ENCODE measurements at regions not wholly inside any gene's neighbourhood (a gene's known extent, or its start where the extent isn't known, plus 50 kb on each side); places are given as distances from the start of the nearest gene placed in this dataset.

DNA sequence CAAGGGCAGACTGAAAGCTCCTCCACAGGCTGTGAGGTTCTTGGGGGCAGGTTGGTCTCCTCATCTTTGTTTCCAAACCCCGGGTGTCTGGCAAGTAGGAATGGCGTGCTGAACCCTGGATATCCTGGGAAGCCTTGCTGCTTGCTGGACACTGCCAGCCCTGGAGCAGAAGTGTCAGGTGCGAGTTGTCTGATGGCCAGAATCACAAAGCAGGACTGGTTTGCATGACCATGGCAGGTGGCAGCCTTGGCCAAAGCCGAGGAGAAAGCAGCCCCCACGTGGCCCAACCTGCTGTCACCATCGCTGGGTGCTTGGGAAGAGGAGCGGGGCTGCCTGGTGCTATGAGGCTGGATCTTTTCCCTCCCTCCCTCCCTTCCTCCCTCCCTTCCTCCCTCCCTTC lies 309.5 kb upstream of the HS6ST1 start:
- Histone ChIP-seq H3K9me3 (ENCODE audit: control insufficient read depth, low read length) (no peaks in the 10 kb centered on the region), H3K27ac (ENCODE audit: insufficient read depth, low read length, poor library complexity, severe bottlenecking) (no peak overlapping the region), H3K27me3 (replicated peaks; ENCODE audit: control insufficient read depth, insufficient read depth, low read length, poor library complexity, severe bottlenecking) (no peaks in the 10 kb centered on the region), H3K4me3 (ENCODE audit: insufficient read depth, low read depth, low read length, poor library complexity, severe bottlenecking) (no peak overlapping the region), H3K4me1 (ENCODE audit: control insufficient read depth, insufficient read depth, low read length, poor library complexity, severe bottlenecking) (no peaks in the 10 kb centered on the region), H3K36me3 (ENCODE audit: control insufficient read depth, insufficient read depth, low read length) (no peaks in the 10 kb centered on the region)
- no peak for DNase-seq

GRCh38 chr2:128628996-128629395 lies 310.3 kb upstream of the HS6ST1 start:
- no peak for DNase-seq
- Histone ChIP-seq H3K27me3 (replicated peaks; ENCODE audit: control insufficient read depth, insufficient read depth, low read length, poor library complexity, severe bottlenecking) (no peaks in the 10 kb centered on the region), H3K9me3 (ENCODE audit: control insufficient read depth, low read length) (no peaks in the 10 kb centered on the region), H3K27ac (ENCODE audit: insufficient read depth, low read length, poor library complexity, severe bottlenecking) (no peak overlapping the region), H3K4me1 (ENCODE audit: control insufficient read depth, insufficient read depth, low read length, poor library complexity, severe bottlenecking) (no peaks in the 10 kb centered on the region), H3K4me3 (ENCODE audit: insufficient read depth, low read depth, low read length, poor library complexity, severe bottlenecking) (no peak overlapping the region), H3K36me3 (ENCODE audit: control insufficient read depth, insufficient read depth, low read length) (no peaks in the 10 kb centered on the region)

- no peak for DNase-seq
- H3K4me1 ChIP-seq (ENCODE audit: control insufficient read depth, insufficient read depth, low read length, poor library complexity, severe bottlenecking) = no peaks in the 10 kb centered on the region
Observed at GRCh38 chr2:128630974-128631697, 312.5 kb upstream of the HS6ST1 start.

DNA sequence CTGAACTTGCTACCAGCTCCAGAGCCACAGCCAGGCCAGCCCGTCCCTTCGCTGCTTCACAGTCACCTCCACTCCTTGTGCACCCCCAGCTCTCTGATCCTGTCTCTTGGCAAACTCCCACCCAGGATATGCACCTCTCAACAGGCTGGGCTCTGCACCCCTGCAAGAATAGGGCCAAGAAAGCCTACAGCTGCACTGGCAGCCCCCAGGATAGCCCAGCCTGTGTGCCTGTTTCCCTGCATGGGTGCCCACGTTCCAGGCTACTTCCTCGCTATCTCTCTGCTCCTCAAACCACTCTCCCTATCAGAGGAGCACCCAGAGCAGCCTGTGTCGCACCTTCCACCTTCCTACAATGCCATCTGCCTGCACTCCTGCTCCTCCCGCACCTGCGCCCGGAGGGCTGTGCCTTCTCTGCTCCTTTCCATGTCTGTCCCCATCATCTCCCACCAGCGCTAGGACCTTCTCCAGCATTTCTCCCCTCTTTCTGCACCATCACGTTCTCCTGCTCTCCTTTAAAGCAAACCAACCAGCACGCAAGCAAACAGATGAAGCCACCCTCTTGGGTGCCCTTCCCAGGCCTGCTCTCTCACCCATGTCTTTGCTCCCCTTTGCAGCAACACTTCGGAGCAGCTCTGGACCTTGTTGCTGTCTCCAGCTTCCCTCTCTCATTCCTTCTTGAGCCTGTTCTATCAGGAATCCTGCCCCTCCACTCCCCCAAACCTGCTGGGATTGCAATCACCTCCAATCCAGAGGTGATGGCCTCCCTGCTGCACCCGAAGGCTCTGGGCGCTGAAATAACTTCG lies 313.2 kb upstream of the HS6ST1 start:
- DNase-seq = no peak
- Histone ChIP-seq H3K4me1 (ENCODE audit: control insufficient read depth, insufficient read depth, low read length, poor library complexity, severe bottlenecking) (no peaks in the 10 kb centered on the region), H3K4me3 (ENCODE audit: insufficient read depth, low read depth, low read length, poor library complexity, severe bottlenecking) (no peak overlapping the region), H3K27ac (ENCODE audit: insufficient read depth, low read length, poor library complexity, severe bottlenecking) (no peak overlapping the region), H3K27me3 (replicated peaks; ENCODE audit: control insufficient read depth, insufficient read depth, low read length, poor library complexity, severe bottlenecking) (no peaks in the 10 kb centered on the region), H3K9me3 (ENCODE audit: control insufficient read depth, low read length) (no peaks in the 10 kb centered on the region), H3K36me3 (ENCODE audit: control insufficient read depth, insufficient read depth, low read length) (no peaks in the 10 kb centered on the region)

More at GRCh38 chr2:128630974-128631697, 312.5 kb upstream of the HS6ST1 start:
- Histone ChIP-seq H3K36me3 (ENCODE audit: control insufficient read depth, insufficient read depth, low read length) (no peaks in the 10 kb centered on the region), H3K9me3 (ENCODE audit: control insufficient read depth, low read length) (no peaks in the 10 kb centered on the region), H3K27me3 (replicated peaks; ENCODE audit: control insufficient read depth, insufficient read depth, low read length, poor library complexity, severe bottlenecking) (no peaks in the 10 kb centered on the region), H3K27ac (ENCODE audit: insufficient read depth, low read length, poor library complexity, severe bottlenecking) (no peak overlapping the region), H3K4me3 (ENCODE audit: insufficient read depth, low read depth, low read length, poor library complexity, severe bottlenecking) (no peak overlapping the region)

GRCh38 chr2:128632501-128632800 lies 313.8 kb upstream of the HS6ST1 start:
- Histone ChIP-seq H3K4me3 (ENCODE audit: insufficient read depth, low read depth, low read length, poor library complexity, severe bottlenecking) (no peak overlapping the region), H3K36me3 (ENCODE audit: control insufficient read depth, insufficient read depth, low read length) (no peaks in the 10 kb centered on the region), H3K9me3 (ENCODE audit: control insufficient read depth, low read length) (no peaks in the 10 kb centered on the region), H3K27me3 (replicated peaks; ENCODE audit: control insufficient read depth, insufficient read depth, low read length, poor library complexity, severe bottlenecking) (no peaks in the 10 kb centered on the region), H3K4me1 (ENCODE audit: control insufficient read depth, insufficient read depth, low read length, poor library complexity, severe bottlenecking) (no peaks in the 10 kb centered on the region), H3K27ac (ENCODE audit: insufficient read depth, low read length, poor library complexity, severe bottlenecking) (no peak overlapping the region)
- DNase-seq = no peak

DNA sequence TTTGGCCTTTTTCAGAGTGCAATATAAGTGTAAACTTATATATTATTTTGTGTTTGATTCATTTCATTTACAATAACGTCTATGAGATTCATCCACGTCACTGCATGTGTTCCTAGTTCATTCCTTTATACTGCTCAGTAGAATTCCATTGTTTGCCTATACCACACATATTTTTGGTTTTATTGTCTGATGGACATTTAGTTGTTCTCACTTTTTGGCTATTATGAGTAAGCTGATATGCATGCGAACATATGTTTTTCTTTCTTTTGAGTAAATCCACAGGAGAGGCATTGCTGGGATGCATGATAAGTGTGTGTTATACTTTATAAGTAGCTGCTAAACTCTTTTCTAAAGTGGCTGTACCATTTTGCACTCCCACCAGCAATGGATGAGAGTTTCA lies 314.8 kb upstream of the HS6ST1 start:
- H3K36me3 ChIP-seq (ENCODE audit: control insufficient read depth, insufficient read depth, low read length) = no peaks in the 10 kb centered on the region
- no peaks in the 10 kb centered on the region for H3K27me3 ChIP-seq (replicated peaks; ENCODE audit: control insufficient read depth, insufficient read depth, low read length, poor library complexity, severe bottlenecking)
- H3K4me3 ChIP-seq (ENCODE audit: insufficient read depth, low read depth, low read length, poor library complexity, severe bottlenecking) = no peak overlapping the region
- H3K27ac ChIP-seq (ENCODE audit: insufficient read depth, low read length, poor library complexity, severe bottlenecking) = no peak overlapping the region
- H3K9me3 ChIP-seq (ENCODE audit: control insufficient read depth, low read length) = no peaks in the 10 kb centered on the region
- H3K4me1 ChIP-seq (ENCODE audit: control insufficient read depth, insufficient read depth, low read length, poor library complexity, severe bottlenecking) = no peaks in the 10 kb centered on the region
- DNase-seq = no peak

DNA sequence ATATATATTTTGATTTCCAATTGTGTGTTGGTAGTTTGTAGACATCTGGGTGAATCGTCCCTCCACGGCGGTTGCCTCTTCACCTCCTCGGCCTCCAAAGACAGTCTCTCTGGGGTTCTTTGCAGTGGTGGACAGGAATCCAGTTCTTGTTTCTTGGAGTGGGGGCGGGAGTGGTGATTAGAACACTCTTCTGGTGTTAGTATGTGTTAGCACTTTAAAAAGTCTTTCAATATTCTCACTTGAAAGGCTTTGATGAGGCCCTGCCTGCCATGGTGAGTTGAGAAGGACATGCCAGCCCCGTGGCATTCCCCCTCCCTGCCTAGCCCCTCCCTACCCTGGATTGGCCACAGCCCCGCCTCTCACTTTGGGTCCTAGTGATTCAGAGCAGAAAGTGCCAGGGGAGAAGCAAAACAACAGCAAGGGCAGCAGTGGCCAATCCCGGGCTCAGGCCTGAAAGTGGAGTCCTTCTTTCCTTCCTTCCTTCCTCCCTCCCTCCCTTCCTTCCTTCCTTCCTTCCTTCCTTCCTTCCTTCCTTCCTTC lies 316.8 kb upstream of the HS6ST1 start:
- no peak for DNase-seq
- Histone ChIP-seq H3K27me3 (replicated peaks; ENCODE audit: control insufficient read depth, insufficient read depth, low read length, poor library complexity, severe bottlenecking) (no peaks in the 10 kb centered on the region), H3K27ac (ENCODE audit: insufficient read depth, low read length, poor library complexity, severe bottlenecking) (no peak overlapping the region), H3K4me1 (ENCODE audit: control insufficient read depth, insufficient read depth, low read length, poor library complexity, severe bottlenecking) (no peaks in the 10 kb centered on the region), H3K36me3 (ENCODE audit: control insufficient read depth, insufficient read depth, low read length) (no peaks in the 10 kb centered on the region), H3K9me3 (ENCODE audit: control insufficient read depth, low read length) (no peaks in the 10 kb centered on the region), H3K4me3 (ENCODE audit: insufficient read depth, low read depth, low read length, poor library complexity, severe bottlenecking) (no peak overlapping the region)

DNA sequence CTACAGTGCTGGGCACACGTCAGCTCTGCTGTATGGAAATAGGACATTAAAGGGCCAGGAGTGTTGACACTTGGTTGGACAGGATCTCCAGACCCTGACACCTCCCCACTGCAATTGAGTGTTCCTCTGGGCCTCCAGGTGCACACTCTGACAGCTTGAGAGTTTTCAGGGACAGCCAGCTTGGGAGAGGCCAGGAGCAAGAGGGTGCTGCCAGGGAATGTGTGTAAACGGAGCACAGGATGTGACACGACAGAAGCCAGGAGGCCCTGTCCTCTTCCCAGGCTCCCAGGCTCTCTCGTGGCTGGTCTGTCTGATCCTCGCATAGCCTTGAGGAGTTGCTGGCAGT lies 318.1 kb upstream of the HS6ST1 start:
- H3K27ac ChIP-seq (ENCODE audit: insufficient read depth, low read length, poor library complexity, severe bottlenecking) = no peak overlapping the region
- H3K4me3 ChIP-seq (ENCODE audit: insufficient read depth, low read depth, low read length, poor library complexity, severe bottlenecking) = no peak overlapping the region
- no peaks in the 10 kb centered on the region for H3K27me3 ChIP-seq (replicated peaks; ENCODE audit: control insufficient read depth, insufficient read depth, low read length, poor library complexity, severe bottlenecking)
- H3K9me3 ChIP-seq (ENCODE audit: control insufficient read depth, low read length) = no peaks in the 10 kb centered on the region
- DNase-seq = no peak
- no peaks in the 10 kb centered on the region for H3K36me3 ChIP-seq (ENCODE audit: control insufficient read depth, insufficient read depth, low read length)
- H3K4me1 ChIP-seq (ENCODE audit: control insufficient read depth, insufficient read depth, low read length, poor library complexity, severe bottlenecking) = no peaks in the 10 kb centered on the region

- Histone ChIP-seq H3K27ac (ENCODE audit: insufficient read depth, low read length, poor library complexity, severe bottlenecking) (no peak overlapping the region), H3K36me3 (ENCODE audit: control insufficient read depth, insufficient read depth, low read length) (no peaks in the 10 kb centered on the region), H3K4me1 (ENCODE audit: control insufficient read depth, insufficient read depth, low read length, poor library complexity, severe bottlenecking) (no peaks in the 10 kb centered on the region), H3K9me3 (ENCODE audit: control insufficient read depth, low read length) (no peaks in the 10 kb centered on the region), H3K27me3 (replicated peaks; ENCODE audit: control insufficient read depth, insufficient read depth, low read length, poor library complexity, severe bottlenecking) (no peaks in the 10 kb centered on the region), H3K4me3 (ENCODE audit: insufficient read depth, low read depth, low read length, poor library complexity, severe bottlenecking) (no peak overlapping the region)
- DNase-seq = no peak
Observed at GRCh38 chr2:128637481-128638155, 318.9 kb upstream of the HS6ST1 start.
